Activated CD4-positive, alpha-beta T cell treated with anti-CD3 and anti-CD28 coated beads, Interleukin-2, amount 50 U/mL, for 1 hour (primary cell): ENCODE measurements at regions not wholly inside any gene's neighbourhood (a gene's known extent, or its start where the extent isn't known, plus 50 kb on each side); places are given as distances from the start of the nearest gene placed in this dataset.
"Not testable (repeated sequence)": the region's sequence is repeated elsewhere in the genome, so short reads cannot be mapped to it uniquely, and the experiment has no call there.

Experiments used
- DNase-seq: peaks from one replicate; pipeline ENCODE4 v3.0.0-alpha.2; 2020

- DNase-seq = no peak
These were observed 952.7 kb downstream of the SLC4A3 start for GRCh38 chr2:220580113-220580512.

- DNase-seq = no peak
These were observed 956.3 kb downstream of the SLC4A3 start for GRCh38 chr2:220583725-220584124.

- DNase-seq = no peak
These were observed 957.8 kb downstream of the SLC4A3 start for GRCh38 chr2:220585241-220585640.

GRCh38 chr2:220586980-220587530 lies 959.6 kb downstream of the SLC4A3 start:
- no peak for DNase-seq

GRCh38 chr2:220588148-220588547 lies 960.7 kb downstream of the SLC4A3 start:
- DNase-seq = no peak

- DNase-seq = no peak
These were observed 963.0 kb downstream of the SLC4A3 start for GRCh38 chr2:220590476-220590875.

- DNase-seq = no peak
These were observed 966.1 kb downstream of the SLC4A3 start for GRCh38 chr2:220593526-220593925.

GRCh38 chr2:220601674-220602073 lies 970.4 kb downstream of the EPHA4 start:
- no peak for DNase-seq

GRCh38 chr2:220613004-220613403 lies 959.1 kb downstream of the EPHA4 start:
- DNase-seq = not testable (repeated sequence)

- DNase-seq = no peak
These were observed 958.0 kb downstream of the EPHA4 start for GRCh38 chr2:220614064-220614463.

GRCh38 chr2:220619525-220620220 lies 952.4 kb downstream of the EPHA4 start:
- no peak for DNase-seq

GRCh38 chr2:220626603-220627002 lies 945.5 kb downstream of the EPHA4 start:
- DNase-seq = no peak

GRCh38 chr2:220628252-220628651 lies 943.9 kb downstream of the EPHA4 start:
- no peak for DNase-seq

GRCh38 chr2:220641137-220641536 lies 931.0 kb downstream of the EPHA4 start:
- no peak for DNase-seq

GRCh38 chr2:220646424-220646823 lies 925.7 kb downstream of the EPHA4 start:
- no peak for DNase-seq

- DNase-seq = no peak
These were observed 923.5 kb downstream of the EPHA4 start for GRCh38 chr2:220648628-220649027.

- DNase-seq = no peak
These were observed 918.3 kb downstream of the EPHA4 start for GRCh38 chr2:220653776-220654175.

- no peak for DNase-seq
These were observed 917.8 kb downstream of the EPHA4 start for GRCh38 chr2:220654322-220654721.

GRCh38 chr2:220660277-220661145 lies 911.6 kb downstream of the EPHA4 start:
- no peak for DNase-seq

- no peak for DNase-seq
These were observed 909.7 kb downstream of the EPHA4 start for GRCh38 chr2:220662431-220662830.

GRCh38 chr2:220663065-220663464 lies 909.0 kb downstream of the EPHA4 start:
- no peak for DNase-seq

GRCh38 chr2:220664272-220665107 lies 907.6 kb downstream of the EPHA4 start:
- DNase-seq = no peak

- no peak for DNase-seq
These were observed 907.0 kb downstream of the EPHA4 start for GRCh38 chr2:220665108-220665471.
